HEK293T (cell line): ENCODE measurements at regions not wholly inside any gene's neighbourhood (a gene's known extent, or its start where the extent isn't known, plus 50 kb on each side); places are given as distances from the start of the nearest gene placed in this dataset.

Experiments used
- CTCF ChIA-PET: fragments of 350-600 bp; formaldehyde crosslinking; extraction: SDS; loops from one replicate; lab custom pipeline; 2021; ENCODE audit warnings: antibody characterized with exemption, inconsistent platforms; lab: Yijun Ruan, JAX
- POLR2A ChIA-PET: fragments of 350-600 bp; formaldehyde crosslinking; extraction: SDS; loops from one replicate; lab custom pipeline; 2020; ENCODE audit warnings: antibody characterized with exemption, inconsistent platforms; lab: Yijun Ruan, JAX
- DNase-seq: peaks from one replicate; pipeline ENCODE4 v3.0.0; 2012; ENCODE audit warnings: mixed read lengths; ENCODE audit errors: extremely low spot score
- ARNT ChIP-seq: fragments of 450-650 bp; IDR thresholded peaks from 2 replicates; pipeline ENCODE4 v1.6.1; 2017; ENCODE audit warnings: mild to moderate bottlenecking
- BHLHE40 ChIP-seq: fragments of 450-650 bp; IDR thresholded peaks from 2 replicates; pipeline ENCODE4 v1.6.1; 2016; ENCODE audit warnings: mild to moderate bottlenecking, moderate library complexity, borderline replicate concordance
- CTBP1 ChIP-seq: fragments of 450-650 bp; IDR thresholded peaks from 2 replicates; pipeline ENCODE4 v1.6.1; 2016; ENCODE audit warnings: borderline replicate concordance
- ELF4 ChIP-seq: fragments of 450-650 bp; IDR thresholded peaks from 2 replicates; pipeline ENCODE4 v1.6.1; 2017; ENCODE audit warnings: antibody characterized with exemption
- FOXA1 ChIP-seq: fragments of 450-650 bp; IDR thresholded peaks from 2 replicates; pipeline ENCODE4 v1.6.1; 2016; ENCODE audit warnings: mild to moderate bottlenecking
- FOXK2 ChIP-seq: fragments of 450-650 bp; IDR thresholded peaks from 2 replicates; pipeline ENCODE4 v1.6.1; 2016; ENCODE audit warnings: mild to moderate bottlenecking
- FOXM1 ChIP-seq: fragments of 450-650 bp; IDR thresholded peaks from 2 replicates; pipeline ENCODE4 v1.6.1; 2017; ENCODE audit warnings: mild to moderate bottlenecking, borderline replicate concordance
- HDGF ChIP-seq: fragments of 450-650 bp; IDR thresholded peaks from 2 replicates; pipeline ENCODE4 v1.6.1; 2017; ENCODE audit warnings: antibody characterized with exemption, borderline replicate concordance
- L3MBTL2 ChIP-seq: fragments of 450-650 bp; conservative IDR thresholded peaks from 2 replicates; pipeline ENCODE4 v1.6.1; 2016; ENCODE audit warnings: mild to moderate bottlenecking
- LEF1 ChIP-seq: fragments of 450-650 bp; IDR thresholded peaks from 2 replicates; pipeline ENCODE4 v1.6.1; 2017; ENCODE audit warnings: mild to moderate bottlenecking, borderline replicate concordance
- NFRKB ChIP-seq: fragments of 450-650 bp; IDR thresholded peaks from 2 replicates; pipeline ENCODE4 v1.6.1; 2016; ENCODE audit warnings: mild to moderate bottlenecking, moderate library complexity
- PKNOX1 ChIP-seq: fragments of 450-650 bp; IDR thresholded peaks from 2 replicates; pipeline ENCODE4 v1.6.1; 2016
- SP1 ChIP-seq: fragments of 450-650 bp; IDR thresholded peaks from 2 replicates; pipeline ENCODE4 v1.6.1; 2017
- SUZ12 ChIP-seq: fragments of 450-650 bp; IDR thresholded peaks from 2 replicates; pipeline ENCODE4 v1.6.1; 2016; ENCODE audit warnings: mild to moderate bottlenecking
- TARDBP ChIP-seq: fragments of 450-650 bp; IDR thresholded peaks from 2 replicates; pipeline ENCODE4 v1.6.1; 2016
- ZNF384 ChIP-seq: fragments of 450-650 bp; IDR thresholded peaks from 2 replicates; pipeline ENCODE4 v1.6.1; 2016

- CTCF ChIA-PET, result no interaction called here
- no peak for TF ChIP-seq ELF4
- TF ChIP-seq NFRKB, result no peak
- no peak for TF ChIP-seq FOXA1
- no peak for TF ChIP-seq FOXK2
- no peak for TF ChIP-seq LEF1
- TF ChIP-seq FOXM1, result no peak
- no peak for TF ChIP-seq L3MBTL2
- no peak for TF ChIP-seq CTBP1
- no peak for TF ChIP-seq PKNOX1
- no peak for TF ChIP-seq SUZ12
- no peak for TF ChIP-seq BHLHE40
- no peak for TF ChIP-seq ARNT
- TF ChIP-seq SP1, result no peak
- DNase-seq, result no peak
- POLR2A ChIA-PET, result no interaction called here
Measured at GRCh38 chr9:107760469-107761242, 271.1 kb upstream of the KLF4 start.

- DNase-seq, result no peak
- TF ChIP-seq FOXM1, result no peak
- no peak for TF ChIP-seq ARNT
- TF ChIP-seq PKNOX1, result no peak
- no peak for TF ChIP-seq SP1
- TF ChIP-seq NFRKB, result no peak
- TF ChIP-seq FOXK2, result no peak
- no peak for TF ChIP-seq BHLHE40
- TF ChIP-seq ELF4, result no peak
- no peak for TF ChIP-seq FOXA1
- POLR2A ChIA-PET, result no interaction called here
- CTCF ChIA-PET, result no interaction called here
Measured at GRCh38 chr9:107759823-107760166, 270.2 kb upstream of the KLF4 start.

- CTCF ChIA-PET, result no interaction called here
- DNase-seq, result no peak
- POLR2A ChIA-PET, result no interaction called here
- TF ChIP-seq NFRKB, result no peak
- TF ChIP-seq FOXA1, result no peak
- no peak for TF ChIP-seq TARDBP
- no peak for TF ChIP-seq FOXK2
- TF ChIP-seq ARNT, result no peak
- TF ChIP-seq FOXM1, result no peak
- TF ChIP-seq BHLHE40, result no peak
- no peak for TF ChIP-seq SP1
- no peak for TF ChIP-seq HDGF
- no peak for TF ChIP-seq PKNOX1
- TF ChIP-seq LEF1, result no peak
- TF ChIP-seq ZNF384, result no peak
- no peak for TF ChIP-seq L3MBTL2
- TF ChIP-seq CTBP1, result no peak
- no peak for TF ChIP-seq SUZ12
- TF ChIP-seq ELF4, result no peak
Measured at GRCh38 chr9:107759009-107759822, 269.6 kb upstream of the KLF4 start.

- ChIA-PET CTCF (no interaction called here), POLR2A (no interaction called here)
- no peak for TF ChIP-seq NFRKB
- no peak for TF ChIP-seq FOXK2
- no peak for TF ChIP-seq L3MBTL2
- no peak for TF ChIP-seq FOXM1
- TF ChIP-seq SP1, result no peak
- TF ChIP-seq CTBP1, result no peak
- TF ChIP-seq BHLHE40, result no peak
- TF ChIP-seq FOXA1, result no peak
- no peak for TF ChIP-seq ARNT
- no peak for TF ChIP-seq ZNF384
- no peak for TF ChIP-seq ELF4
Measured at GRCh38 chr9:107756091-107756490, 266.5 kb upstream of the KLF4 start.

GRCh38 chr9:107755246-107755645 is 265.7 kb upstream of the KLF4 start:
- CTCF ChIA-PET, result no interaction called here
- no peak for TF ChIP-seq PKNOX1
- no peak for TF ChIP-seq LEF1
- no peak for TF ChIP-seq ARNT
- no peak for TF ChIP-seq SP1

More at GRCh38 chr9:107756091-107756490, 266.5 kb upstream of the KLF4 start:
- no peak for DNase-seq

More at GRCh38 chr9:107755246-107755645, 265.7 kb upstream of the KLF4 start:
- POLR2A ChIA-PET, result no interaction called here
- DNase-seq, result no peak
